GM19351 (cell line): ENCODE measurements at regions not wholly inside any gene's neighbourhood (a gene's known extent, or its start where the extent isn't known, plus 50 kb on each side); places are given as distances from the start of the nearest gene placed in this dataset.
A peak's percentile ranks its signal among the peaks of the same experiment; 100 is the strongest.
"Not testable (repeated sequence)": the region's sequence is repeated elsewhere in the genome, so short reads cannot be mapped to it uniquely, and the experiment has no call there.

Experiments
- ATAC-seq: cut with Tn5 transposase; IDR thresholded peaks from one replicate; pipeline ENCODE4 v1.9.1; 2021; ENCODE audit warnings: mild to moderate bottlenecking, moderate library complexity; ENCODE audit not compliant: unreplicated experiment

DNA sequence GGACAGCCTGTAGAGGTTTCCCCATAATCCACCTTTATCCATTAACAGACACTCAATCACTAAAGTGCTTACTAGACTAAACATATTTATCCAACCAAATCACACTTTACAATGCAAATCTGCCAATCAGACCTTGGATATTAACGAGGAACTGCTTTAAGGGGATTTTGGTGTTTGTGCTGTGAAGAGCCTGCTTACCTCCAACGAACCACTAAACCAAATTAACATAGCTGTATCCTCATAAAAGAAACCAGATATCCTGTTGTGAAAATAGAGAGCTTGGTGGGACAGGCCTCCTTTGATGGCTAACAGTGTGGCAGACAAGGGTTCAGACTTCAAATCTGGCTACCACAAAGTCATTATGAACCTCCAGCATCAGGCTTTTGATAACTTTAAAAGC, 252.6 kb upstream of the HAND2 start:
- ATAC-seq = no peak

- ATAC-seq = no peak
Measured at GRCh38 chr4:173777921-173778320, 247.9 kb upstream of the HAND2 start.

- ATAC-seq = no peak
Measured at GRCh38 chr4:173777421-173777820, 247.4 kb upstream of the HAND2 start.

- no peak for ATAC-seq
Measured at GRCh38 chr4:173769568-173769967, 239.5 kb upstream of the HAND2 start.

DNA sequence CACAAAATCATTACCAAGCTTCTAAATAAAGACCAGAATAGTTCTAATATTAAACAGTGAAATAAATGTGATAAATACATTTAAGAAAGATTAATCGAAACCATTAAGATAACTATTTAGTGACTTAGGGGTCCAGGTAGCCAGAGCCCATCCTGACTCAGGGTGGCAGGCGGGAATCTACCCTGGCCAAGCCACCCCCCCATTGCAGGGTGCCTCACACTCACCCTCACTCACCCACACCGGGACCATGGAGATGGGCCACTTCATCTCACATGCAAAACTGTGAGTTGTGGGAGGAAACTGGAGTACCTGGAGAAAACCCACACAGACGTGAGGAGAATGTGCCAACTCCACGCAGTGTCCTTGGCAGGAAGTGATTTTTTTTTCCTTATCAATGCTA, 237.6 kb upstream of the HAND2 start:
- ATAC-seq = no peak

DNA sequence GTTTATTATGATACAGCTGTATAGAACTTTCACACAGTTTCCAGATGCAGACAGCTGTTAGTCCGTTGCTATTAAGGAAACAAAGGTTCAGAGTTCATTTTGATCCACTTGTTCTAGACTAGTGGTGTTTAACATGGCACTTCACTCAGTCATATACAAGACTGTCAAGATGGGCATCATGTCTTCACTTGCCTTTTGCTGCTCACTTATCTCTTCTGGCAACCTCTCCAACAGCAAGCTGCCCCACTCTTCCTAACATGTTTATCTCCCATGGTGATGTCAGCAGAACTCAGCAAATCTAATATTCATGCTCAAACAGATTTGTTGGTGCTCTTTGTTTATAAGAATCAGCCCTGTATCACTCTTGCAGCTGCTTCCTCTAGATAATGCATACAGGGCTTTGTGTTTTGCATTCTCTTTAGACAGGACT, 236.2 kb upstream of the HAND2 start:
- ATAC-seq = no peak

GRCh38 chr4:173765751-173766150, 235.7 kb upstream of the HAND2 start:
- no peak for ATAC-seq

DNA sequence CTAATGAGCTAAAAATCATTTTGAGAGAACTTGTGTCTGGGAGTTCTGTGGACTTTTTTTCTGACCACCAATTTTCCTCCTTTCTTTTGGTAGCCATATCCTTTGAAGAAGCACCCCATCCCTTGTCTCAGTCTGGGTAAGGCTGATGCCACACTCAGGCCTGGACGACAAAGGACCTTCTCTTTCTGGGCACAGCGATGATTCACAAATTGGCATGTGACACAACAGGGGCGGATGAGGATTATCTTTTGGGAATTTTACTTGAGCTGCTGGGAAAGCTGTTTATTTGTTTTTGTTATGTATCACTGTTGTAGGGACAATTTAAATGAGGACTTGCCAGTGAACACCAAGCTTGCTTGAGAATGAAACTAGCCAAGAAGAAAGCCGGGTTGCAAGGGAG, 233.4 kb upstream of the HAND2 start:
- ATAC-seq = no peak

- ATAC-seq = no peak
Measured at GRCh38 chr4:173761938-173762337, 231.9 kb upstream of the HAND2 start.

DNA sequence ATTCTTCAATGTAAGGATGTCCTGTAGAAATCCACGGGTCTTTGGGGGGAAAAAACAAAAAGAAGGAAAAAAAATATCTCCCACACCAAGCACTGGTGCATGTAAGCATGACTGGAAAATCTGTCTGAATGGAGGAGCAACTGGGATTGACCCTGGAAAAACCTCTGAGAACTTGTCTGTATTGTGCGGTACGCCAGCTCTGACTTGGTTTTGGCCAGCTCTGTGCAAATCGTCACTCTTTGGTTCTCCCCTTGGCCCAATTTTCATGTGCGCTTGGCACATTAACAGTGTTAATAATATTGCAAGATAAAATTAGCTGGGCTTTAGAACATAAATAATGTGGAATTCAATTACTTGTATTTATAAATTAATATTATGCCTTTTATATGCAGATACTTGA, 231.2 kb upstream of the HAND2 start:
- no peak for ATAC-seq

DNA sequence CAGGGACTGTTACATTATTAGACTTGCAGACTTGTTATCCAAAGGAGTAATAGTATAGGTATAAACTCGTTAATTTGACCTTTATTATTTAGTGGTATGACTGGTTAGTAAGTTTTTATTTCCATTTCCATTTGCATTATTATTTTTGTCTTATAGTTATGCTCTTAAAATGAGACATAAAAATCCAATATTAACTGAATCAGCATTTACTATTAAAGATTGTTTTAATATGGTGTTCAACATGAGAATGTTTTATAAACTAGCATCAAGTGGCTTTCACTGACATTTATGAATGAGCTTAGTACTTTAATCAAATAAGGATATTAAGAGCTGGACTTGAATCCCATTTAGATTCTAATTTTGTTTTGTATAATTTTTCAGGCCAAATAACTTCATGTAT, 228.1 kb upstream of the HAND2 start:
- ATAC-seq = no peak

DNA sequence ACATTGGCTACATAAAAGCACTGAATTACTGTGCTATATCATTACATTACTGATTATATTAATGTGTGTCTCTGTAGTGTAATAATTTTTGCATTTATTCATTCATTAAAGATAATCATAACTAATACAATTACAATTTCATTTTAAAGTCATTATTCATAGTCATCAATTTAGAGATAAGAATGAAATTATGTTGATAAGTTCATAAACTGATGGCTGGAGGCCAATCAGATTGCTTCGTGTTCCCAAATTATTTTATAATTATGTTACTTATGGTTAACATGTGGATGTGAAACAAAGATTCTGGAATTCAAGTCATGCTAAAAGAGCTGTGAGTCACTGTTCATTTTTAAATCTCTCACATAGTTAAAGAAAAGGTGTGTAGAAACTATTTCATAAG, 223.4 kb upstream of the HAND2 start:
- ATAC-seq = no peak

- ATAC-seq = peak; percentile 61
Measured at GRCh38 chr4:173752610-173753230, 222.7 kb upstream of the HAND2 start.

GRCh38 chr4:173748353-173748752, 218.3 kb upstream of the HAND2 start:
- no peak for ATAC-seq

GRCh38 chr4:173747537-173748257, 217.7 kb upstream of the HAND2 start:
- ATAC-seq = no peak

- ATAC-seq = no peak
Measured at GRCh38 chr4:173746424-173746823, 216.4 kb upstream of the HAND2 start.

DNA sequence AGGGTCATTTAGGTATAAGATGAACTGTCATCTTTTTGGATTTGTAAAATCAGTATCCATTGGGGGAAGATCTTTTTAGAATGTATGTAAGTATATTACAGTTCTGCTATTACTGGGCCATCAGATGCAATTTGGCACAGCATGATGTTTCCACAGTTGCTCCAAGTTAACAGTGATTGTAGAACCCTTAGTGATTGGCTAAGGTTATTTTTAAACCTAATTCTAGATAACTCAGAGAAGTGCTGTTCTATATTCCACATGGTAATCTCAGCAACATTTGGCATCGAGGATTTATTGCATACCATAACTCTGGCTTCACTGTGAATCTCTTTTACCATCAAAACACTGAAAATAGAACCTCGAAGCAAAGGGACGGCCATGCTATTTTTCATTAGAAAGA, 215.7 kb upstream of the HAND2 start:
- ATAC-seq = no peak

- ATAC-seq = no peak
Measured at GRCh38 chr4:173736840-173737239, 206.8 kb upstream of the HAND2 start.

- no peak for ATAC-seq
Measured at GRCh38 chr4:173735585-173735984, 205.6 kb upstream of the HAND2 start.

DNA sequence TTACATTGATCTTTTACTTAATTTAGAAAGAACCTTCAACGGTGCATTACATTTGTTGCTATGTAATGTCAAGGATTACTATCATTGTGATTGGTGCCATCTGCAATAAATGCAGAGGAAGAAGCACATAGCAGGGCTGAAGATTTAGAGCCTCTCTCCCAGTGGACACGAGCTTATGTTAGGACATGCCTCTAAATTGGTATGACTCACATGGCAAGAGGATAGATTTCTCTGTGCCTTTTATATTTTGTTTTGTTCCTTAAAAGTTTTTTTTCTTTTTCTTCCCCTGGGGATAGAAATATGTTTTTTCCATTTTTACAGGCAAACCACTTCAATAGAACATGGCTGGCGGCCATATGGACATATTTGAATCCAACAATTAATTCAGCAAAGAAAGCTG, 205.0 kb upstream of the HAND2 start:
- ATAC-seq = no peak

GRCh38 chr4:173731257-173731656, 201.2 kb upstream of the HAND2 start:
- no peak for ATAC-seq

- ATAC-seq = no peak
Measured at GRCh38 chr4:173722075-173722474, 192.0 kb upstream of the HAND2 start.

DNA sequence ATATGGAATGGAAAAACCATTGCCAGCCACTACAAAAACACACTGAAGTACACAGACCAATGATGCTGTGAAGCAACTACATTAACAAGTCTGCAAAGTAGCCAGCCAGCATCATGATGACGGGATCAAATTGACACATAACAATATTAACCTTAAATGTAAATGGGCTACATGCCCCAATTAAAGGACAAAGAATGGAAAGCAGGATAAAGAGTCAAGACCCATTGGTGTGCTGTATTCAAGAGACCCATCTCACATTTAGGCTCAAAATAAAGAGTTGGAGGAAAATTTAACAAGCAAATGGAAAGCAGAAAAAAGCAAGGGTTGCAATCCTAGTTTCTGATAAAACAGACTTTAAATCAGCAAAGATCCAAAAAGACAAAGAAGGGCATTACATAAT, 188.5 kb upstream of the HAND2 start:
- not testable (repeated sequence) for ATAC-seq
